Hepatocyte (in vitro differentiated cells): ENCODE measurements at regions not wholly inside any gene's neighbourhood (a gene's known extent, or its start where the extent isn't known, plus 50 kb on each side); places are given as distances from the start of the nearest gene placed in this dataset.

Experiments
- CTCF ChIP-seq: fragments of 200-600 bp; sonication (generic); IDR thresholded peaks from 2 replicates; pipeline ENCODE4 v1.5.1; 2016; ENCODE audit warnings: antibody characterized with exemption, mild to moderate bottlenecking; ENCODE audit not compliant: poor library complexity
- EZH2 ChIP-seq: fragments of 200-600 bp; sonication (generic); IDR thresholded peaks from 2 replicates; pipeline ENCODE4 v1.6.1; 2016; ENCODE audit warnings: antibody characterized with exemption, mild to moderate bottlenecking, borderline replicate concordance
- EZH2phosphoT487 ChIP-seq: fragments of 200-600 bp; sonication (generic); IDR thresholded peaks from one replicate; pipeline ENCODE4 v1.6.1; 2018; ENCODE audit warnings: antibody characterized with exemption, mild to moderate bottlenecking, low read depth, moderate library complexity; ENCODE audit not compliant: unreplicated experiment, severe bottlenecking

DNA sequence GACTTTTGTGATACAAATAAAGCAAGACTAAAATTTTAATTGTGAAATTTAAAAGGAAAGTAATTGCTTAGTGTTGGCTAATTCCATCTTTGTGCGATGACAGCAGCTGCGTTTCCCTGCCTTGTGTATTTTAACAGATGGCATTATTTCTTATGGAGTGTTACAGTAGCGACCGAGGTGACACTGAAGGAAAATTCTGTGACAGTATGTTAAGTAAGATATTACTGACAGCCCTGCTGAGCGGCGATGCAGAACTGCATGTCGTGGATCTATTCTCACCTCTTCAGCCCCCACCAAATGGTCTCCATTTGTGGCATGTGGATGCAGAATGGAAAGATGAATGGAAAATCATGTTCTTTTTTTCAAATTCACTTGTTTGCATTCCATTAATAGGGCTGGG is 289.4 kb downstream of the RNF144B start:
- TF ChIP-seq CTCF (no peak), EZH2 (no peak), EZH2phosphoT487 (no peak)
